A673 (cell line): ENCODE measurements at regions not wholly inside any gene's neighbourhood (a gene's known extent, or its start where the extent isn't known, plus 50 kb on each side); places are given as distances from the start of the nearest gene placed in this dataset.

Experiments used
- CTCF ChIP-seq: fragments of 300-800, 200-600 bp; sonication (generic); conservative IDR thresholded peaks from 2 replicates; pipeline ENCODE4 v1.5.1; 2017; ENCODE audit warnings: low read depth, mild to moderate bottlenecking, antibody characterized with exemption, low read length, moderate library complexity, mixed read lengths
- EZH2 ChIP-seq: fragments of 200-600 bp; sonication (generic); IDR thresholded peaks from 2 replicates; pipeline ENCODE4 v1.6.1; 2017; ENCODE audit warnings: borderline replicate concordance, low read depth, mild to moderate bottlenecking, mixed read lengths, antibody characterized with exemption, low read length; ENCODE audit not compliant: poor library complexity, severe bottlenecking

DNA sequence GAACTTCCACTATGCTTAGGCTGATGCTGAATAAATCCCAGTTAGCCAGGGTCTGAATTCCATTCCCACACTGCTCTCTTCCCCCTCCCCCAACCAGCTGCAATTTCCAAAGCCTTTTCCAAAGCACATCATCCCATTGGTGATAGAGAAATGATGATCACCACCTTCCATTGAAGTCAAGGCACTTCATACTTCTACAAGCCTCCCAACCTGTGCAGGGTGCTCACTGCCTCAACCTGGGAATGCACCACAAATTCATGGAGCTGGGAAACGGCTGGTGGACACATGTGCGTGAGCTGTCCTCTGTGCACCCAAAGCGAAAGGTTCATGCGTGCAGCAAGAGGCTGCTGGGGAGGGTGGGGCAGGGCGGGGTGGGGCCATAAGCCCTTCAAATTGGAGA, 302.7 kb upstream of the IRX3 start:
- TF ChIP-seq EZH2 (no peak), CTCF (no peak)
